ENCODE measurements at regions not wholly inside any gene's neighbourhood (a gene's known extent, or its start where the extent isn't known, plus 50 kb on each side); places are given as distances from the start of the nearest gene placed in this dataset.

DNA sequence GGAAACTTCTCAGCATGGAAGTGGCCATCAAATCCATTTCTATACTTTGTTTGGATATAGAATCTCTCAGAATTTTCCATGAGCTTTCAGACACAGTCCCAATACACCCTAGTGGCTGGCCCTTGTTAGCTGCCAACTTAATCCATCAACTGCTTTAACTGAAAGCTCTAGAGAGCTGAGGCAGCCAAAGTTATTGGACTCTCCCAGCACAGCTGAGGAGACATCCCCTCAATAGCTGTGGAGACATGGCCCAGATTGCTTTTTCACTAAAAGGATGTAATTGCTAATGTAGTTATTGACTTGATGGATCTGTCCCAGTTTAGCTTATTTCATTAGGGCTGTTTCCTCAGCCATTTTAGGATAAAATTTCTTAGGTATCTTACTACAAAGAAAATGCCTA, 94.8 kb upstream of the PRMT6 start:
- no peak overlapping the region for H3K4me3 ChIP-seq (ENCODE audit: low read depth, low read length)
- TF ChIP-seq, protein P1, sequence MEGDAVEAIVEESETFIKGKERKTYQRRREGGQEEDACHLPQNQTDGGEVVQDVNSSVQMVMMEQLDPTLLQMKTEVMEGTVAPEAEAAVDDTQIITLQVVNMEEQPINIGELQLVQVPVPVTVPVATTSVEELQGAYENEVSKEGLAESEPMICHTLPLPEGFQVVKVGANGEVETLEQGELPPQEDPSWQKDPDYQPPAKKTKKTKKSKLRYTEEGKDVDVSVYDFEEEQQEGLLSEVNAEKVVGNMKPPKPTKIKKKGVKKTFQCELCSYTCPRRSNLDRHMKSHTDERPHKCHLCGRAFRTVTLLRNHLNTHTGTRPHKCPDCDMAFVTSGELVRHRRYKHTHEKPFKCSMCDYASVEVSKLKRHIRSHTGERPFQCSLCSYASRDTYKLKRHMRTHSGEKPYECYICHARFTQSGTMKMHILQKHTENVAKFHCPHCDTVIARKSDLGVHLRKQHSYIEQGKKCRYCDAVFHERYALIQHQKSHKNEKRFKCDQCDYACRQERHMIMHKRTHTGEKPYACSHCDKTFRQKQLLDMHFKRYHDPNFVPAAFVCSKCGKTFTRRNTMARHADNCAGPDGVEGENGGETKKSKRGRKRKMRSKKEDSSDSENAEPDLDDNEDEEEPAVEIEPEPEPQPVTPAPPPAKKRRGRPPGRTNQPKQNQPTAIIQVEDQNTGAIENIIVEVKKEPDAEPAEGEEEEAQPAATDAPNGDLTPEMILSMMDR (IDR thresholded peaks at IDR 0.05; ENCODE audit: low read depth, low read length) = no peak
- in situ Hi-C loops (cut with HindIII; ENCODE audit: low sequenced_read_pairs) = no loop called here

GRCh38 chr1:106962591-106962990, 93.9 kb upstream of the PRMT6 start:
- TF ChIP-seq, protein P1 (IDR thresholded peaks at IDR 0.05; ENCODE audit: low read depth, low read length) = no peak
- peak; percentile 51 for DNase-seq (ENCODE audit: low read depth, low spot score)
- in situ Hi-C loops (cut with HindIII; ENCODE audit: low sequenced_read_pairs) = no loop called here
- H3K4me3 ChIP-seq (ENCODE audit: low read depth, low read length) = no peak overlapping the region

More for the DNA sequence above, 94.8 kb upstream of the PRMT6 start:
- DNase-seq (ENCODE audit: low read depth, low spot score) = no peak

- in situ Hi-C loops (cut with HindIII; ENCODE audit: low sequenced_read_pairs) = no loop called here
- H3K4me3 ChIP-seq (ENCODE audit: low read depth, low read length) = no peak overlapping the region
- TF ChIP-seq, protein P1 (IDR thresholded peaks at IDR 0.05; ENCODE audit: low read depth, low read length) = no peak
- no peak for DNase-seq (ENCODE audit: low read depth, low spot score)
Measured at GRCh38 chr1:106964495-106964894, 92.0 kb upstream of the PRMT6 start.

DNA sequence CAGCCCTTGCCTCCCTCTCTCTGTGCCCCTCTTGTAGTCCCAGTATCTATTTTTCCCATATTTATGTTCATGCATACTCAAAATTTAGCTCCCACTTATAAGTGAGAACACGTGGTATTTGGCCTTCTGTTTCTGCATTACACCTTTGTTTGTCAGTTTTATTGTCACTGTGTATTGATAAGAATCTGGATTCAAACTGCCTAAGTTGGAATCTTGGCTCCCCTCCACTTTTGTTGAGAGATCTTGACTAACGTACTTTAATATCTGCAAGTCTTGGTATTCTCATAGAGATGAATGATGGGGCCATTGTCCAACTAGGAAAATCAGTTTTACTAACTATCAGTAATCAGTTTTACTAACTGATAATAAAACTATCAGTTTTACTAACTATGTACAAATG, 87.8 kb upstream of the PRMT6 start:
- TF ChIP-seq, protein P1 (IDR thresholded peaks at IDR 0.05; ENCODE audit: low read depth, low read length) = no peak
- in situ Hi-C loops (cut with HindIII; ENCODE audit: low sequenced_read_pairs) = no loop called here

GRCh38 chr1:106969731-106970130, 86.7 kb upstream of the PRMT6 start:
- no peak overlapping the region for H3K4me3 ChIP-seq (ENCODE audit: low read depth, low read length)
- in situ Hi-C loops (cut with HindIII; ENCODE audit: low sequenced_read_pairs) = no loop called here
- TF ChIP-seq, protein P1 (IDR thresholded peaks at IDR 0.05; ENCODE audit: low read depth, low read length) = no peak
- DNase-seq (ENCODE audit: low read depth, low spot score) = no peak

More for the DNA sequence above, 87.8 kb upstream of the PRMT6 start:
- no peak for DNase-seq (ENCODE audit: low read depth, low spot score)
- H3K4me3 ChIP-seq (ENCODE audit: low read depth, low read length) = no peak overlapping the region

- no peak overlapping the region for H3K4me3 ChIP-seq (ENCODE audit: low read depth, low read length)
- in situ Hi-C loops (cut with HindIII; ENCODE audit: low sequenced_read_pairs) = no loop called here
- no peak for DNase-seq (ENCODE audit: low read depth, low spot score)
- TF ChIP-seq, protein P1 (IDR thresholded peaks at IDR 0.05; ENCODE audit: low read depth, low read length) = no peak
Measured at GRCh38 chr1:106972074-106972473, 84.4 kb upstream of the PRMT6 start.

- H3K4me3 ChIP-seq (ENCODE audit: low read depth, low read length) = no peak overlapping the region
- no peak for DNase-seq (ENCODE audit: low read depth, low spot score)
- TF ChIP-seq, protein P1 (IDR thresholded peaks at IDR 0.05; ENCODE audit: low read depth, low read length) = peak; percentile 6
- in situ Hi-C loops (cut with HindIII; ENCODE audit: low sequenced_read_pairs) = no loop called here
Measured at GRCh38 chr1:106975944-106976343, 80.5 kb upstream of the PRMT6 start.

Data from astrocyte of the spinal cord (primary cell).